DND-41 (cell line): ENCODE measurements at regions not wholly inside any gene's neighbourhood (a gene's known extent, or its start where the extent isn't known, plus 50 kb on each side); places are given as distances from the start of the nearest gene placed in this dataset.

Experiments
- CTCF ChIP-seq: IDR thresholded peaks from 2 replicates; pipeline ENCODE4 v1.5.1; 2012; ENCODE audit warnings: borderline replicate concordance, low read length, moderate library complexity, mild to moderate bottlenecking; ENCODE audit not compliant: poor library complexity, severe bottlenecking; ENCODE audit errors: extremely low read depth
- EZH2 ChIP-seq: IDR thresholded peaks from 3 replicates; pipeline ENCODE4 v1.6.1; 2012; ENCODE audit warnings: borderline replicate concordance, low read depth, mild to moderate bottlenecking, moderate library complexity, low read length, inconsistent platforms; ENCODE audit not compliant: severe bottlenecking

GRCh38 chrX:38898261-38898660 lies 97.0 kb downstream of the MID1IP1 start:
- TF ChIP-seq CTCF (no peak), EZH2 (no peak)
